Astrocyte (in vitro differentiated cells and primary cell): ENCODE measurements at regions not wholly inside any gene's neighbourhood (a gene's known extent, or its start where the extent isn't known, plus 50 kb on each side); places are given as distances from the start of the nearest gene placed in this dataset.
"Not testable (repeated sequence)": the region's sequence is repeated elsewhere in the genome, so short reads cannot be mapped to it uniquely, and the experiment has no call there.

ENCODE experiments used
- DNase-seq: peaks from one replicate; pipeline ENCODE4 v3.0.0-alpha.2; 2010; ENCODE audit warnings: low read depth
- FAIRE-seq: peaks from 2 replicates; lab custom pipeline; 2011; peaks lifted over from hg19 to GRCh38; lab: Jason Lieb, UNC
- H2AFZ ChIP-seq: 2 replicates; pipeline ENCODE4 v1.6.0; 2012; ENCODE audit warnings: low read depth, low read length, inconsistent platforms
- H3K27ac ChIP-seq: 2 replicates; pipeline ENCODE4 v1.5.1; 2011; ENCODE audit warnings: low read depth, low read length, inconsistent platforms
- H3K27me3 ChIP-seq: 2 replicates; pipeline ENCODE4 v1.6.0; 2011; ENCODE audit warnings: low read length, inconsistent platforms; ENCODE audit not compliant: insufficient read depth
- H3K36me3 ChIP-seq: 2 replicates; pipeline ENCODE4 v1.5.1; 2011; ENCODE audit warnings: low read length, inconsistent platforms; ENCODE audit not compliant: insufficient read depth
- H3K4me1 ChIP-seq: 2 replicates; pipeline ENCODE4 v1.5.1; 2011; ENCODE audit warnings: low read length, inconsistent platforms; ENCODE audit not compliant: insufficient read depth
- H3K4me2 ChIP-seq: 2 replicates; pipeline ENCODE4 v1.6.0; 2012; ENCODE audit warnings: low read length, inconsistent platforms
- H3K4me3 ChIP-seq: 2 replicates; pipeline ENCODE4 v1.5.1; 2011; ENCODE audit warnings: low read depth, mild to moderate bottlenecking, low read length, inconsistent platforms; ENCODE audit not compliant: insufficient read depth
- H3K79me2 ChIP-seq: 2 replicates; pipeline ENCODE4 v1.6.0; 2012; ENCODE audit warnings: mild to moderate bottlenecking, low read length, inconsistent platforms; ENCODE audit not compliant: insufficient read depth
- H3K9ac ChIP-seq: 2 replicates; pipeline ENCODE4 v1.6.0; 2012; ENCODE audit warnings: mild to moderate bottlenecking, low read length, inconsistent platforms
- H3K9me3 ChIP-seq: 2 replicates; pipeline ENCODE4 v1.5.1; 2012; ENCODE audit warnings: low read depth, mild to moderate bottlenecking, low read length, inconsistent platforms; ENCODE audit not compliant: insufficient read depth
- H4K20me1 ChIP-seq: 2 replicates; pipeline ENCODE4 v1.6.0; 2012; ENCODE audit warnings: low read length, inconsistent platforms; ENCODE audit not compliant: insufficient read depth
- H3K27ac Mint-ChIP-seq: one replicate; pipeline ENCODE4 v1.8.0; 2021; ENCODE audit warnings: mild to moderate bottlenecking, mixed read lengths; ENCODE audit not compliant: unreplicated experiment
- H3K27me3 Mint-ChIP-seq: one replicate; pipeline ENCODE4 v1.8.0; 2021; ENCODE audit warnings: low read depth, mixed read lengths; ENCODE audit not compliant: unreplicated experiment
- H3K36me3 Mint-ChIP-seq: one replicate; pipeline ENCODE4 v1.8.0; 2021; ENCODE audit warnings: low read depth, mixed read lengths; ENCODE audit not compliant: unreplicated experiment
- H3K4me1 Mint-ChIP-seq: one replicate; pipeline ENCODE4 v1.8.0; 2021; ENCODE audit warnings: low read depth, mixed read lengths; ENCODE audit not compliant: unreplicated experiment
- H3K4me3 Mint-ChIP-seq: one replicate; pipeline ENCODE4 v1.8.0; 2021; ENCODE audit warnings: mild to moderate bottlenecking, moderate library complexity, mixed read lengths; ENCODE audit not compliant: unreplicated experiment
- H3K9me3 Mint-ChIP-seq: one replicate; pipeline ENCODE4 v1.8.0; 2021; ENCODE audit warnings: mild to moderate bottlenecking, mixed read lengths; ENCODE audit not compliant: unreplicated experiment
- EZH2 ChIP-seq: IDR thresholded peaks from 2 replicates; pipeline ENCODE4 v1.6.1; 2012; ENCODE audit warnings: mild to moderate bottlenecking, low read length, inconsistent platforms; ENCODE audit not compliant: insufficient read depth
- TF ChIP-seq, protein P1 (sequence below): IDR thresholded peaks from 2 replicates; pipeline ENCODE4 v1.5.1; 2011; ENCODE audit warnings: low read depth, mild to moderate bottlenecking, inconsistent platforms, low read length, moderate library complexity; ENCODE audit not compliant: insufficient read depth

DNA sequence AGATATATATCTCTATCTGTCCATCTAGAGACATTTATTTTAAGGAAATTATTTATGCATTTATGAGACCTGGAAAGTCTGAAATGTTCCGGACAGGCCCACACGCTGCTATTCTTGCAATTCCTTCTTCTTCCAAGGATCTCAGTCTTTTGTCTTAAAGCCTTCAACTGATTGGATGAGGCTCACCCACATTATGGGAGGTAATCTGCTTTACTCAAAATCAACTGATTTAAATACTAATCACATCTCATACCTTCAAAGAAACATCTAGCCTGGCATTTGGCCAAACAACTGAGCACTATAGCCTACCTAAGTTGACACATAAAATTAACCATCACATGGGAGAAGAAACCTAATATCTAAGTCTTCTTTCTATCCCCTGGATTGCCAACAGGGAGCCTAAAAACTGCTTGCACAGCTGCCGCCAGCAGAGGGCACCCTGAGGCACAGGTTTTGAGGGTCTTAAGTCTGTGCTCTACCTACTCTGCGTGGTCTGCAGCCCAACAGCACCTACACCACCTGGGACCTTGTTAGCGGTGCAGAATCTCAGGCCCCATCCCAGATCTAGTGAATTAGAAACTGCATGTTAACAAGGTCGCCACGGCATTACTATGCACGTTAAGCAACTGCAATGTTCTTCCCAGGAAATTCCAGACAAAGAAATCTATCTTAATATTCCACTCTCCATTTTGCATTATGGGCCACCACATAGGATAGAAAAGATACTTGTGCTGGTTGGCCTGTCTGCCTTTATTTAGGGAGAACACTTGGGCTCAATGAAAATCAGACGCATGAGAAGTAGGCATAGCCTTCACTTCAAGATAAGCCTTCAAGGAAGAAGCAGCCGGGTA is 249.7 kb downstream of the FOXG1 start:
- no peaks in the 10 kb centered on the region for H3K9me3 Mint-ChIP-seq
- FAIRE-seq (no peak), DNase-seq (peak; percentile 16)
- H2AFZ ChIP-seq: no peak overlapping the region
- no peak overlapping the region for H3K4me3 ChIP-seq
- no peak overlapping the region for H3K4me2 ChIP-seq
- no peaks in the 10 kb centered on the region for H3K36me3 Mint-ChIP-seq
- peaks cover 1% of the 10 kb centered on the region for H3K27me3 Mint-ChIP-seq
- H4K20me1 ChIP-seq: no peaks in the 10 kb centered on the region
- H3K27ac ChIP-seq: no peak overlapping the region
- no peak overlapping the region for H3K27ac Mint-ChIP-seq
- H3K36me3 ChIP-seq: no peaks in the 10 kb centered on the region
- no peak overlapping the region for H3K9ac ChIP-seq
- H3K79me2 ChIP-seq: no peaks in the 10 kb centered on the region
- no peaks in the 10 kb centered on the region for H3K9me3 ChIP-seq
- no peak for TF ChIP-seq EZH2
- TF ChIP-seq, protein P1, sequence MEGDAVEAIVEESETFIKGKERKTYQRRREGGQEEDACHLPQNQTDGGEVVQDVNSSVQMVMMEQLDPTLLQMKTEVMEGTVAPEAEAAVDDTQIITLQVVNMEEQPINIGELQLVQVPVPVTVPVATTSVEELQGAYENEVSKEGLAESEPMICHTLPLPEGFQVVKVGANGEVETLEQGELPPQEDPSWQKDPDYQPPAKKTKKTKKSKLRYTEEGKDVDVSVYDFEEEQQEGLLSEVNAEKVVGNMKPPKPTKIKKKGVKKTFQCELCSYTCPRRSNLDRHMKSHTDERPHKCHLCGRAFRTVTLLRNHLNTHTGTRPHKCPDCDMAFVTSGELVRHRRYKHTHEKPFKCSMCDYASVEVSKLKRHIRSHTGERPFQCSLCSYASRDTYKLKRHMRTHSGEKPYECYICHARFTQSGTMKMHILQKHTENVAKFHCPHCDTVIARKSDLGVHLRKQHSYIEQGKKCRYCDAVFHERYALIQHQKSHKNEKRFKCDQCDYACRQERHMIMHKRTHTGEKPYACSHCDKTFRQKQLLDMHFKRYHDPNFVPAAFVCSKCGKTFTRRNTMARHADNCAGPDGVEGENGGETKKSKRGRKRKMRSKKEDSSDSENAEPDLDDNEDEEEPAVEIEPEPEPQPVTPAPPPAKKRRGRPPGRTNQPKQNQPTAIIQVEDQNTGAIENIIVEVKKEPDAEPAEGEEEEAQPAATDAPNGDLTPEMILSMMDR: peak; percentile 74
- H3K27me3 ChIP-seq: no peaks in the 10 kb centered on the region
- no peak overlapping the region for H3K4me3 Mint-ChIP-seq
- no peaks in the 10 kb centered on the region for H3K4me1 ChIP-seq
- no peaks in the 10 kb centered on the region for H3K4me1 Mint-ChIP-seq

DNA sequence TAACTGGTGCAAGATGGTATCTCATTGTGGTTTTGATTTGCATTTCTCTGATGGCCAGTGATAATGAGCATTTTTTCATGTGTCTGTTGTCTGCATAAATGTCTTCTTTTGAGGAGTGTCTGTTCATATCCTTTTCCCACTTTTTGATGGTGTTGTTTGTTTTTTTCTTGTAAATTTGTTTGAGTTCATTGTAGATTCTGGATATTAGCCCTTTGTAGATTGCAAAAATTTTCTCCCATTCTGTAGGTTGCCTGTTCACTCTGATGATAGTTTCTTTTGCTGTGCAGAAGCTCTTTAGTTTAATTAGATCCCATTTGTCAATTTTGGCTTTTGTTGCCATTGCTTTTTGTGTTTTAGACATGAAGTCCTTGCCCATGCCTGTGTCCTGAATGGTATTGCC is 256.9 kb downstream of the FOXG1 start:
- not testable (repeated sequence) for DNase-seq, H3K27me3 ChIP-seq, H3K4me2 ChIP-seq, H4K20me1 ChIP-seq, H3K36me3 ChIP-seq, H3K4me1 ChIP-seq, FAIRE-seq, H3K27me3 Mint-ChIP-seq, H3K9me3 ChIP-seq, H3K4me1 Mint-ChIP-seq, H3K36me3 Mint-ChIP-seq, H2AFZ ChIP-seq, H3K9ac ChIP-seq, H3K4me3 ChIP-seq, H3K4me3 Mint-ChIP-seq, H3K79me2 ChIP-seq, H3K27ac ChIP-seq, H3K27ac Mint-ChIP-seq
- peaks cover 16% of the 10 kb centered on the region for H3K9me3 Mint-ChIP-seq

DNA sequence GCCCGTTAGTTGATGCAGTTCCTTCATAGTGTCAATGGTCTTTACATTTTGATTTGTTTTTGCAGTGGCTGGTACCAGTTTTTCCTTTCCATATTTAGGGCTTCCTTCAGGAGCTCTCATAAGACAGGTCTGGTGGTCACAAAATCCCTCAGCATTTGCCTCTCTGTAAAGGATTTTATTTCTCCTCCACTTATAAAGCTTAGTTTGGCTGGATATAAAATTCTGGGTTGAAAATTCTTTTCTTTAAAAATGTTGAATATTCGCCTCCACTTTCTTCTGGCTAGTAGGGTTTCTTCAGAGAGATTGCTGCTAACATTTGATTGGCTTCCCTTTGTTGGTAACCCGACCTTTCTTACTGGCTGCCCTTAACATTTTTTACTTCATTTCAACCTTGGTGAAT is 260.9 kb downstream of the FOXG1 start:
- H3K27me3 ChIP-seq, H3K27me3 Mint-ChIP-seq, H3K4me3 ChIP-seq, H3K4me1 Mint-ChIP-seq, H3K4me2 ChIP-seq, H3K9me3 ChIP-seq, H3K4me3 Mint-ChIP-seq, H3K79me2 ChIP-seq, H3K36me3 Mint-ChIP-seq, H2AFZ ChIP-seq, H3K4me1 ChIP-seq, H3K9ac ChIP-seq, H3K36me3 ChIP-seq, DNase-seq, H3K27ac ChIP-seq, FAIRE-seq, H4K20me1 ChIP-seq, H3K27ac Mint-ChIP-seq: not testable (repeated sequence)
- peaks cover 16% of the 10 kb centered on the region for H3K9me3 Mint-ChIP-seq

DNA sequence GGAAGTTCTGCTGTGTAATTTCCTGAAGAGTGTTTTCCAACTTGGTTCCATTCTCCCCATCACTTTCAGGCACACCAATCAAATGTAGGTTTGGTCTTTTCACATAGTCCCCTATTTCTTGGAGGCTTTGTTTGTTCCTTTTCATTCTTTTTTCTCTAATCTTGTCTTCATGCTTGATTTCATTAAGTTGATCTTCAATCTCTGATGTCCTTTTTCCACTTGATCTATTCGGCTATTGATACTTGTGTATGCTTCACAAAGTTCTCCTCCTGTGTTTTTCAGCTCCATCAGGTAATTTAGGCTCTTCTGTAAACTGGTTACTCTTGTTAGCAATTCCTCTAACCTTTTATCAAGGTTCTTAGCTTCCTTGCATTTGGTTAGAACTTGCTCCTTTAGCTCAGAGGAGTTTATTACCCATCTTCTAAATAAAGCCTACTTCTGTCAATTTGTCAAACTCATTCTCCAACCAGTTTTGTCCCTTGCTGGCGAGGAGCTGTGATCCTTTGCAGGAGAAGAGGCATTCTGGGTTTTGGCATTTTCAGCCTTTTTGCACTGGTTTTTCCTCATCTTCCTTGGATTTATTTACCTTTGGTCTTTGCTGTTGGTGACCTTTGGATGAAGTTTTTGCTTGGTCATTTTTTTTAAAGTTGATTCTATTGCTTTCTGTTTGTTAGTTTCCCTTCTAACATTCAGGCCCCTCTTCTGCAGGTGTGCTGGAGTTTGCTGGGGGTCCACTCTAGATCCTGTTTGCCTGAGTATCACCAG is 261.5 kb downstream of the FOXG1 start:
- FAIRE-seq, H3K4me3 ChIP-seq, H3K27ac ChIP-seq, H3K4me3 Mint-ChIP-seq, H3K27ac Mint-ChIP-seq, H3K9me3 ChIP-seq, DNase-seq, H4K20me1 ChIP-seq, H3K4me2 ChIP-seq, H3K36me3 ChIP-seq, H2AFZ ChIP-seq, H3K36me3 Mint-ChIP-seq, H3K4me1 Mint-ChIP-seq, H3K27me3 Mint-ChIP-seq, H3K4me1 ChIP-seq, H3K9ac ChIP-seq, H3K27me3 ChIP-seq, H3K79me2 ChIP-seq: not testable (repeated sequence)
- peaks cover 16% of the 10 kb centered on the region for H3K9me3 Mint-ChIP-seq
